Trophoblast cell (in vitro differentiated cells and primary cell): ENCODE measurements at regions not wholly inside any gene's neighbourhood (a gene's known extent, or its start where the extent isn't known, plus 50 kb on each side); places are given as distances from the start of the nearest gene placed in this dataset.
"Not testable (repeated sequence)": the region's sequence is repeated elsewhere in the genome, so short reads cannot be mapped to it uniquely, and the experiment has no call there.

ENCODE experiments used
- DNase-seq, 2 donors: peaks; one replicate each; pipeline ENCODE4 v3.0.0-alpha.2; 2016
- H2AFZ ChIP-seq: 2 replicates; pipeline ENCODE4 v1.6.1; 2013; ENCODE audit warnings: low read length, moderate library complexity, mild to moderate bottlenecking; ENCODE audit not compliant: insufficient read depth, poor library complexity
- H2AK5ac ChIP-seq: 2 replicates; pipeline ENCODE4 v1.6.1; 2013; ENCODE audit warnings: mild to moderate bottlenecking, low read length
- H2BK120ac ChIP-seq: 2 replicates; pipeline ENCODE4 v1.6.1; 2013; ENCODE audit warnings: low read length, mild to moderate bottlenecking, moderate library complexity; ENCODE audit not compliant: insufficient read depth, poor library complexity
- H2BK12ac ChIP-seq: 2 replicates; pipeline ENCODE4 v1.6.1; 2013; ENCODE audit warnings: mild to moderate bottlenecking, low read length, moderate library complexity
- H2BK5ac ChIP-seq: 2 replicates; pipeline ENCODE4 v1.6.1; 2013; ENCODE audit warnings: low read length, low read depth, moderate library complexity, mild to moderate bottlenecking; ENCODE audit not compliant: poor library complexity
- H3K14ac ChIP-seq: 2 replicates; pipeline ENCODE4 v1.6.1; 2013; ENCODE audit warnings: mild to moderate bottlenecking, low read length
- H3K18ac ChIP-seq: 2 replicates; pipeline ENCODE4 v1.6.1; 2013; ENCODE audit warnings: mild to moderate bottlenecking, low read length
- H3K23ac ChIP-seq: 2 replicates; pipeline ENCODE4 v1.6.1; 2013; ENCODE audit warnings: low read length
- H3K27ac ChIP-seq: 2 replicates; pipeline ENCODE4 v1.5.1; 2013; ENCODE audit warnings: low read depth, mild to moderate bottlenecking, inconsistent platforms, low read length, moderate library complexity
- H3K27me3 ChIP-seq: 2 replicates; pipeline ENCODE4 v1.6.1; 2013; ENCODE audit warnings: inconsistent platforms, mild to moderate bottlenecking, low read length, moderate library complexity; ENCODE audit not compliant: insufficient read depth
- H3K36me3 ChIP-seq, 2 experiments: 1 replicate in 1 of 2; 2 replicates in 1 of 2; pipeline ENCODE4 v1.6.1; 2013; ENCODE audit warnings: low read length in 2 of 2, mild to moderate bottlenecking in 2 of 2, moderate library complexity in 1 of 2; ENCODE audit not compliant: insufficient read depth in 2 of 2, control insufficient read depth in 1 of 2
- H3K4ac ChIP-seq: 2 replicates; pipeline ENCODE4 v1.6.1; 2013; ENCODE audit warnings: low read depth, mild to moderate bottlenecking, low read length, moderate library complexity
- H3K4me1 ChIP-seq, 2 experiments: 1 replicate in 1 of 2; 2 replicates in 1 of 2; pipeline ENCODE4 v1.6.1; 2013; ENCODE audit warnings: low read length in 2 of 2, mild to moderate bottlenecking in 2 of 2, moderate library complexity in 1 of 2; ENCODE audit not compliant: insufficient read depth in 2 of 2, control insufficient read depth in 1 of 2
- H3K4me2 ChIP-seq: 2 replicates; pipeline ENCODE4 v1.6.1; 2013; ENCODE audit warnings: inconsistent platforms, mild to moderate bottlenecking, low read length, moderate library complexity
- H3K4me3 ChIP-seq: 2 replicates; pipeline ENCODE4 v1.5.1; 2013; ENCODE audit warnings: mild to moderate bottlenecking, low read depth, low read length, inconsistent platforms
- H3K79me1 ChIP-seq: one replicate; pipeline ENCODE4 v1.6.1; 2013; ENCODE audit warnings: low read length
- H3K79me2 ChIP-seq: 2 replicates; pipeline ENCODE4 v1.6.1; 2013; ENCODE audit warnings: low read length, mild to moderate bottlenecking; ENCODE audit not compliant: control insufficient read depth, insufficient read depth, poor library complexity
- H3K9ac ChIP-seq: 2 replicates; pipeline ENCODE4 v1.6.1; 2013; ENCODE audit warnings: mild to moderate bottlenecking, low read length
- H3K9me3 ChIP-seq: 2 replicates; pipeline ENCODE4 v1.6.1; 2013; ENCODE audit warnings: low read depth, mild to moderate bottlenecking, control low read depth, inconsistent platforms, low read length; ENCODE audit not compliant: insufficient read depth
- H4K12ac ChIP-seq: 2 replicates; pipeline ENCODE4 v1.6.1; 2013; ENCODE audit warnings: low read depth, mild to moderate bottlenecking, low read length, moderate library complexity
- H4K8ac ChIP-seq: 2 replicates; pipeline ENCODE4 v1.6.1; 2013; ENCODE audit warnings: low read depth, mild to moderate bottlenecking, low read length, moderate library complexity
- H4K91ac ChIP-seq: one replicate; pipeline ENCODE4 v1.6.1; 2013; ENCODE audit warnings: low read depth, mild to moderate bottlenecking, low read length, moderate library complexity
- WGBS: extraction: QIAGEN DNeasy Blood & Tissue Kit; methylation state at CpG from one replicate; pipeline ENCODE4 v1.1.7; 2013; ENCODE audit warnings: missing lambda C conversion rate; ENCODE audit not compliant: insufficient read length, insufficient coverage; ENCODE audit errors: extremely low coverage; 5-methylcytosine and 5-hydroxymethylcytosine counted together

DNA sequence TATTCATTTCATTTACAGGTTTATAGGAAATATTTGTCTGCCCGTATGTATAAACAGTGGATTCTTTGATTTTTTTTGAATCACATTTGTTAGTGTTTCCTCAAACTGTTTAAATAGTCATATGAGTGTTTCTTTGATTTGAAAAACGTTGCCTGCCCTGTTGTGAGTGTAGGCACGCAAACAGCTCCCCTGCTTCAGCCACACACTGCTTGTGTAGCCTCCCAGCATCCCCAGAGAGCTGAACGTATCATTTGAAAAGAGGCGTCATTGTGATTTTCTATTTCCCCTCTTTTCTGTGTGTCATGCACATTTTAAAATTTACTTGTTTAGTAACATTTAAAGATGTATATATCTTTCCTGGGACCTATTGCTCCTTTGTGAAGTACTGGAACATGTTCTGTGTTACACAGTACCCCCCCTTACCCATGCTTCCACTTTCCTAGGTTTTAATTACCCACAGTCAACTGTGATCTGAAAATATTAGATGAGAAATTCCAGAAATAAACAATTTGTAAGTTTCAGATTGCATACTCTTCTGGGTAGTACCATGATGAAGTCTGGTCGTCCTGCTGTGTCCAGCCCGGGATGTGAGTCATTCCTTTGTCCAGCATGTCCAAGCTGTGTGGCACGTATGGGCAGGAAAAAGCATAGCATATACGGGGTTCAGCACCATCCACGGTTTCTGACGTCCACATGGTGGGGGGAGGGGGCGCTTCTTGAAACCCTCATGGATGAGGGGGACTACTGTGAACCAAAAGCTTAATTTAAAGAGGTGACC lies 78.7 kb downstream of the NPIPB11 start:
- H3K27me3 ChIP-seq, H3K79me1 ChIP-seq, H3K27ac ChIP-seq, H3K9me3 ChIP-seq, H3K9ac ChIP-seq, H4K8ac ChIP-seq, H2BK5ac ChIP-seq, H4K91ac ChIP-seq, H3K23ac ChIP-seq, H2AK5ac ChIP-seq, H2BK120ac ChIP-seq, H3K18ac ChIP-seq, H2AFZ ChIP-seq, H3K4me1 ChIP-seq, H3K4me2 ChIP-seq, H2BK12ac ChIP-seq, H3K4ac ChIP-seq, H3K4me3 ChIP-seq, H3K79me2 ChIP-seq, H4K12ac ChIP-seq, H3K36me3 ChIP-seq, H3K14ac ChIP-seq: not testable (repeated sequence)
- WGBS = no CpG with 5 or more reads among the region's 12 CpGs
- peak in 1 of 2 donors; percentile 22 for DNase-seq

DNA sequence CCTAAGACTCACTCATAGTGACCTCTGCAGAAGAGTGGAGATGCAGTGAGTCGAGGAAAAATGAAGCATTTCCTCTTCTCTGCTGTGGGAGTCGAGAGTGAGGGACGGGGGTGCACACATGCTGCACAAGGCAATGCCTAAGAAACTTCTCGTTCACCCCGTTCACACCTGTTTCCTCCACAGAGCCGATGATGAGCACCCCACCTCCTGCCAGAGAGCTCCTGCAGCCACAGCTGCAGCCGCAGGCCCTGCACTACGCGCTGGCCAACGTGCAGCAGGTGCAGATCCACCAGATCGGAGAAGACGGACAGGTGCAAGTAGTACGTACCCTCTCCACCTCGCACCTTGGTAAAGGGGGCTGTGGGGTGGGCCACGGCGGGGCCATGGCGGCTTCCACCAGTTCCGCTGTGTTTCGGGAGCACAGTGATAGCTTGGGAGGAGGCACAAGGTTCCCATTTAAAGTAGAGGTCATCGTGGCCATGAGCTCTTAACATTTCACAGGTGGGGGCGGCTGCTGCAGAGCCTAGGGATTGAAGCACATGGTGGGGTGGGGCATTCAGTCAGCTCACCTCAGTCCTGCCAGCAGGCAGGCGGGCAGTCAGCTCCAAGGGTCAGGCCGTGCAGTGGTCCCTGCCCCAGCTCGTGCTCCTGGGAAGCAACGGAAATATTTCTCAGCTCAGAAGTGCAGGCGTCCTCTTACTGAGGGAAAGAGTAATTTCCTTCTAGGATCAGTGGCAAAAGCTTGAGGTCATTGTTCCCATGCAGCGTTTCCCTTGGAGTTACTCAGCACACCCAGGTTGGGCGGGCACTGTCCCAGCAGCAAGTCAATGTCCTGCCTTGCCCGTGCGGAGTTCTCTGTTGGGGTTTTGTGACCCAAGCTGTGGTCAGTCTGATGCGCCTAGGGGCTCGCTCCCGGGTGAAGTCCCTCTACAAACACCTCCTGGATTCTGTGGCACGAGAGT lies 80.1 kb downstream of the NPIPB11 start:
- H3K4me3 ChIP-seq, H2BK120ac ChIP-seq, H3K9me3 ChIP-seq, H3K4ac ChIP-seq, H3K23ac ChIP-seq, H3K9ac ChIP-seq, H3K79me1 ChIP-seq, H3K36me3 ChIP-seq, H2AK5ac ChIP-seq, H3K79me2 ChIP-seq, H2AFZ ChIP-seq, H4K91ac ChIP-seq, H3K4me2 ChIP-seq, H2BK12ac ChIP-seq, H2BK5ac ChIP-seq, DNase-seq, H3K27ac ChIP-seq, H3K27me3 ChIP-seq, H3K4me1 ChIP-seq, H4K12ac ChIP-seq, H3K14ac ChIP-seq, H4K8ac ChIP-seq, H3K18ac ChIP-seq: not testable (repeated sequence)
- WGBS = no CpG with 5 or more reads among the region's 34 CpGs

DNA sequence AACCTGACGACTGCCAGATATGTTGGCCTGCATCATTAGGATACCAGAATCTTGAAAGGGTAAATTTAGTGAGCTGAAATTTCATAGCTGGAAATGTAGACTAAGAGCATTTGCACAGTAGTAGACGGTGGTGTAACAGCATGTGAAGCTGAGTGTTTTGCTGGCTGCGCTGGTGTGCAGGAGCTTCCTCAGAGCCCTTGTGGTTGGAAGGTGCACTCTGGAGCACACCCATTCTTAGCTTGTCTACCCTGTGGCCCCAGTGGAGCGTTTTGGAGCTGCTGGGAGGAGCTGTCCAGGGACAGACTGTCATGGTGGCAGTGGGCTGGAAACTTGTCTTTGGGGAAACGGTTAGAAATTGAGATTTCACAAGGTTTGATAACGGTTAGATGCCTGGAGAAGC lies 82.8 kb downstream of the NPIPB11 start:
- H3K79me2 ChIP-seq, H3K23ac ChIP-seq, H3K36me3 ChIP-seq: not testable (repeated sequence)

DNA sequence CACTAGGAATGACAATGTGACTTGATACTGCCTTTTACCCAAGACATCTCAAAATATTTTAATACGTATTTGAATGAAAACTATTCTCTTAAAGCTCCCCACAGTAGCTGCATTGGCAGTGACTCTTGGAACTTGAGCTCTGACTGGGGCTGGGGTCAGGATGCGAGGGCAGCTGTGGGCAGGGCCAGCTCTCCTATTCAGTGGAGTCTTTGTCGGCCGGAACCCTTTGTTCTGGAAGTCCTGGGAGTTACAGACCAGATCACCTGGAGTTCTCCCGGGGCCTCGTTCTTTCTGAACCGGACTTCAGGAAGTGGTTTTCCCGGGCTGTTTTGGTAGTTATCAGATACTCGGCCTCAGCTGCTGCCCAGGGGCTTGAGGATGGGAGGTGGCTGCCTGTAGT lies 84.9 kb downstream of the NPIPB11 start:
- no peaks in the 10 kb centered on the region for H3K36me3 ChIP-seq
- DNase-seq = no peak
- no peak overlapping the region for H4K8ac ChIP-seq
- H3K27me3 ChIP-seq = no peaks in the 10 kb centered on the region
- no peaks in the 10 kb centered on the region for H3K79me1 ChIP-seq
- no peak overlapping the region for H3K18ac ChIP-seq
- no peak overlapping the region for H2BK120ac ChIP-seq
- no CpG with 5 or more reads among the region's 9 CpGs for WGBS
- H2AFZ ChIP-seq = no peak overlapping the region
- H3K4ac ChIP-seq = no peak overlapping the region
- H4K12ac ChIP-seq = no peak overlapping the region
- no peak overlapping the region for H3K14ac ChIP-seq
- no peak overlapping the region for H3K27ac ChIP-seq
- H2AK5ac ChIP-seq = no peak overlapping the region
- H4K91ac ChIP-seq = no peak overlapping the region
- peaks cover 0 to 5% of the 10 kb centered on the region in 2 experiments for H3K4me1 ChIP-seq
- no peak overlapping the region for H3K4me3 ChIP-seq
- no peak overlapping the region for H2BK12ac ChIP-seq
- no peak overlapping the region for H3K4me2 ChIP-seq
- H3K9ac ChIP-seq = no peak overlapping the region
- no peaks in the 10 kb centered on the region for H3K9me3 ChIP-seq
- H2BK5ac ChIP-seq = no peak overlapping the region
- H3K23ac ChIP-seq = no peak overlapping the region
- no peaks in the 10 kb centered on the region for H3K79me2 ChIP-seq

More for the DNA sequence above, 82.8 kb downstream of the NPIPB11 start:
- not testable (repeated sequence) for H3K14ac ChIP-seq, H3K27me3 ChIP-seq, DNase-seq, H3K9ac ChIP-seq, H3K4ac ChIP-seq, H4K12ac ChIP-seq, H4K8ac ChIP-seq, H3K27ac ChIP-seq, H2AK5ac ChIP-seq, H3K79me1 ChIP-seq, H2AFZ ChIP-seq, H3K18ac ChIP-seq, H2BK120ac ChIP-seq, H4K91ac ChIP-seq, H2BK5ac ChIP-seq, H3K4me1 ChIP-seq, H3K4me2 ChIP-seq, H3K4me3 ChIP-seq, H3K9me3 ChIP-seq, H2BK12ac ChIP-seq
- no CpG with 5 or more reads among the region's 6 CpGs for WGBS
